ENCODE measurements at regions not wholly inside any gene's neighbourhood (a gene's known extent, or its start where the extent isn't known, plus 50 kb on each side); places are given as distances from the start of the nearest gene placed in this dataset.

- Histone ChIP-seq H3K9me3 (peaks cover 0 to 35% of the 10 kb centered on the region in 2 donors), H3K4me1 (no peaks in the 10 kb centered on the region), H3K27ac (no peak overlapping the region), H3K36me3 (no peaks in the 10 kb centered on the region), H3K4me3 (no peak overlapping the region), H3K27me3 (no peaks in the 10 kb centered on the region)
- TF ChIP-seq CTCF (IDR thresholded peaks at IDR 0.05), result no peak
- DNase-seq (ENCODE audit: low spot score), result no peak
Measured at GRCh38 chr7:67589183-67589582, 592.5 kb downstream of the TYW1 start.

GRCh38 chr7:67590649-67591048, 594.0 kb downstream of the TYW1 start:
- no peak for TF ChIP-seq CTCF (IDR thresholded peaks at IDR 0.05)
- Histone ChIP-seq H3K36me3 (no peaks in the 10 kb centered on the region), H3K27me3 (no peaks in the 10 kb centered on the region), H3K4me1 (no peaks in the 10 kb centered on the region), H3K4me3 (no peak overlapping the region), H3K9me3 (peaks cover 0 to 27% of the 10 kb centered on the region in 2 donors), H3K27ac (no peak overlapping the region)
- no peak for DNase-seq (ENCODE audit: low spot score)

GRCh38 chr7:67593794-67594193, 597.2 kb downstream of the TYW1 start:
- TF ChIP-seq CTCF (IDR thresholded peaks at IDR 0.05), result no peak
- Histone ChIP-seq H3K36me3 (no peaks in the 10 kb centered on the region), H3K9me3 (peaks cover 0 to 10% of the 10 kb centered on the region in 2 donors), H3K4me1 (no peaks in the 10 kb centered on the region), H3K27ac (no peak overlapping the region), H3K4me3 (no peak overlapping the region), H3K27me3 (no peaks in the 10 kb centered on the region)
- no peak for DNase-seq (ENCODE audit: low spot score)

- no peak overlapping the region for H3K4me3 ChIP-seq
- peaks cover 0 to 6% of the 10 kb centered on the region in 2 donors for H3K9me3 ChIP-seq
- H3K4me1 ChIP-seq, result no peaks in the 10 kb centered on the region
- DNase-seq (ENCODE audit: low spot score), result no peak
- TF ChIP-seq CTCF (IDR thresholded peaks at IDR 0.05), result no peak
- no peaks in the 10 kb centered on the region for H3K27me3 ChIP-seq
- H3K36me3 ChIP-seq, result no peaks in the 10 kb centered on the region
- H3K27ac ChIP-seq, result no peak overlapping the region
Measured at GRCh38 chr7:67595431-67596180, 599.0 kb downstream of the TYW1 start.

GRCh38 chr7:67597161-67597560, 600.5 kb downstream of the TYW1 start:
- H3K9me3 ChIP-seq, result no peaks in the 10 kb centered on the region
- H3K27ac ChIP-seq, result no peak overlapping the region
- no peaks in the 10 kb centered on the region for H3K27me3 ChIP-seq
- no peak for DNase-seq (ENCODE audit: low spot score)
- H3K4me1 ChIP-seq, result no peaks in the 10 kb centered on the region
- H3K36me3 ChIP-seq, result no peaks in the 10 kb centered on the region
- H3K4me3 ChIP-seq, result no peak overlapping the region
- no peak for TF ChIP-seq CTCF (IDR thresholded peaks at IDR 0.05)

- Histone ChIP-seq H3K27ac (no peak overlapping the region), H3K27me3 (no peaks in the 10 kb centered on the region), H3K36me3 (no peaks in the 10 kb centered on the region), H3K9me3 (no peaks in the 10 kb centered on the region), H3K4me3 (no peak overlapping the region), H3K4me1 (no peaks in the 10 kb centered on the region)
- no peak for DNase-seq (ENCODE audit: low spot score)
- TF ChIP-seq CTCF (IDR thresholded peaks at IDR 0.05), result no peak
Measured at GRCh38 chr7:67598469-67598868, 601.8 kb downstream of the TYW1 start.
